ENCODE measurements at regions not wholly inside any gene's neighbourhood (a gene's known extent, or its start where the extent isn't known, plus 50 kb on each side); places are given as distances from the start of the nearest gene placed in this dataset.
A peak's percentile ranks its signal among the peaks of the same experiment; 100 is the strongest.
"Not testable (repeated sequence)": the region's sequence is repeated elsewhere in the genome, so short reads cannot be mapped to it uniquely, and the experiment has no call there.

DNA sequence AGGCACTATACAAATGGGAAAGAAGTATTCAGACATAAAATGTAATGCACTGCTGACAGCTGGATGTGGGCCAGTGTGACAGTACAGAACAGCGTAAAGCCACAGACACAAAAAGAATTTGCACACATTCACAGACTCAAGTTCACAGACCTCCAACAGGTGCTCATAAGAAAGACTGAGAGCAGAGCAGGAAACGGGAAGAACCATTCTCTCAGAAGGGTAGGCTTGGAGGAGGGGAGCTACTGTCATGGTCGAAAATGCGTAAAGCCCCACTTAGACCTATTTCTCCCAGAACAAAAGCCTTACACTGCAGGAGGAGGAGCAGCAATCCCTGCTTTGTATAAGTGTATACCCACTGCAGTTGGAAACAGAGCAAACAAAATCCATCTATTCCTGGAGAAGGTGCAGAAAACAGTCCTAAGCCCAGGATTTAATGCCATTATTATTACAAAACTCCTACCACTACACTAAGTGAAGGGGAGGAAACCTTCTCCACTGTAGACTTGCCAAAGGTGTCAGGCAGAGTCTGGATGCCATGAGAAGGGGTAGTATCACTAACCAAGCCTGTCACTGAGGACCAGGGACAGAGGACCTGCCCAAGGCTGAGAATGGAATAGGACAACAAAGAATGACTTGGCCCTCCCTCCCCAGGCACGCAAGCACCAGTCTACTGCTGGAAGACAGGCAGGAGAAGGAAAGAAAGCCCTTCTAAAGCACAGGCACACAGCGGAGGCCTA lies 103.0 kb upstream of the FAM25C start:
- ATAC-seq; H3K4me1 ChIP-seq; H3K27ac ChIP-seq; intact Hi-C loops (cut with DNase I); H3K36me3 ChIP-seq; H3K27me3 ChIP-seq; H3K9me3 ChIP-seq; DNase-seq; H3K4me3 ChIP-seq: not testable (repeated sequence)

DNA sequence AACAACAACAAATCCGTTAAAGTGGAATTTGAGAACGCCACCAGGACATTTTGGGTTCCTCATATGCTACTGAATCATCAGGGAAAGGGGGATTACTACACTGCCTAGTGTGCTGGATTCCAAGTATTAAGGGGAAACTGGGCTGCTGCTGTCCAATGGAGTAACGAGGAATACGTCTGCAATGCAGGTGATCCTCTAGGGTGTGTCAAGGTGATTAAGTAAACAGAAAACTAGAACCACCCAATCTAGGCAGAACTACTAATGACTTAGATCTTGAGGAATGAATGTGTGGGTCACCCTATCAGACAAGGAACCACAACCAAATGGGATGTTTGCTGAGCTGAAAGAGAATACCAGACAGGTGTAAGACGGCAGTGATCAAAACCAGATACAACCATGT lies 99.3 kb upstream of the FAM25C start:
- H3K36me3 ChIP-seq; H3K4me1 ChIP-seq; H3K4me3 ChIP-seq; ATAC-seq; H3K27ac ChIP-seq; H3K27me3 ChIP-seq; intact Hi-C loops (cut with DNase I); H3K9me3 ChIP-seq; DNase-seq: not testable (repeated sequence)

DNA sequence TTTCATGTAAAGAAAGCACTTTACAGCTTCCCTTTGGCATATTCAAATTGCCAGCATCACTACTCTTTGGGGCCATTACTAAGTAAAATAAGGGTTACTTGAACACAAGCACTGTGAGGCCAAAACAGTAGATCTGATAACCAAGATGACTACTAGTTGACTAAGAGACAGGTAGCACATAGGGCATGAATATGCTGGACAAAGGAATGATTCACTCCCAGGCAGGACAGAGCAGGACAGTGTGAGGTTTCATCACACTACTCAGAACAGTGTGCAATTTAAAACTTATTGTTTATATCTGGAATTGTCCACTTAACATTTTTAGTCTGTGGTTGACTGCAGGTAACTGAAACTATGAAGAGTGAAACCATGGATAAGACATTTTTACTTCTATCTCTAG lies 91.1 kb upstream of the FAM25C start:
- H3K27me3 ChIP-seq; DNase-seq; H3K4me3 ChIP-seq; H3K4me1 ChIP-seq; H3K27ac ChIP-seq; H3K9me3 ChIP-seq; ATAC-seq; intact Hi-C loops (cut with DNase I); H3K36me3 ChIP-seq: not testable (repeated sequence)

DNA sequence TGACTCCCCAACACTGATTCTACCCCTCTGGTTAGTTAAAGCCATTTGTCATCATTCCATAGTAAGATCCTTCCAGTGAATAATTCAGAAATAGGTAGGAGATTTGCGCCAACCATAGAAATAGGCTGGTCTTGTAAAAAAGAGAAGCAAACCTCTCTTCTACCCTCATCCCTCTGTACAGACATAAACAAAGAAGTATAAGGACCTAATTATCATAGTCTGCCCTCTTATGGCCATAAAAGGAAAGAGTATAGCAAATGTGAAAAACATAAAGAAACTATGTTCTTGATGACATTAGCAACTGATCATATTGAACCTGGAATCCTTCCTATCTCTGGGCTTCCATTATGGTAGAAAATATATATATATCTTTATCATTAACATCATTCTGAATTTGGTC lies 88.5 kb upstream of the FAM25C start:
- H3K27ac ChIP-seq; ATAC-seq; DNase-seq; H3K4me1 ChIP-seq; H3K4me3 ChIP-seq; H3K9me3 ChIP-seq; intact Hi-C loops (cut with DNase I); H3K27me3 ChIP-seq; H3K36me3 ChIP-seq: not testable (repeated sequence)

DNA sequence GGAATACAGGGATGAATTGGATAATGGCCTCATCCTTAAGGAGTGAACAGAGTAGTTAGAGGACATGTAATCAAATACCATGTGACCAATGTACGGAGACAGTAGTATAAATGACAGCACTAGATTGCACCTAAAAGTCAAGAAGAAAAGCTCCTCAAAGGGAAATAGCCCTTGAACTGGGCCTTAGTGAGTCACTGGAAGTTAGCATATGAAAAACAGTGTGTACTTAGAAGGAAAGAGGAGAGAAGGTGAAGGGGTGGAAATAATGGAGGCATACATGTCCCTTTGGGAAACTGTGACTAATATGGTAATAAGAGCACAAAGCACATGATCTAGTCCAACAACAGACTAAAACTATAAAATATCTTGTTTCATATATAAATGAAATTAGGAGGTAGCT lies 84.9 kb upstream of the FAM25C start:
- H3K27me3 ChIP-seq; H3K4me1 ChIP-seq; H3K9me3 ChIP-seq; DNase-seq; intact Hi-C loops (cut with DNase I); ATAC-seq; H3K36me3 ChIP-seq; H3K4me3 ChIP-seq; H3K27ac ChIP-seq: not testable (repeated sequence)

DNA sequence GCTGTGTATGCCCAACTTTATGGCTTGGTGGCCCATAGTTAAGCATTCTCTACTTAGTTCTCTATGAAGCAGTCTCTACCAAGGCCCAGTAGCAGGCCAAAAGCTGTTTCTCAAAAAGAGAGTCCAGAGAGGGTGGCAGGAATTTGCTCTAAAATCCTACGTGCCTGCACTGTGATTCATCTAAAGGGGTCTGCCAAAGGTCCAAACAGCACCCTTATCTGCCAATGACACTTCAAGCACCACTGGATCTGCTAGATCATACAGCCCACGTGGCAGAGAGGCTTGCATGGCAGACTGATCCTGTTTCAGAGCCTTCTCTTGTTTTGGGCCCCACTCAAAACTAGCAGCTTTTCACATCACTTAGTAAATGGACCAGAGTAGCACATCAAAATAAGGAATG lies 71.6 kb upstream of the FAM25C start:
- DNase-seq; H3K4me3 ChIP-seq; H3K27ac ChIP-seq; H3K9me3 ChIP-seq; intact Hi-C loops (cut with DNase I); H3K36me3 ChIP-seq; H3K27me3 ChIP-seq; ATAC-seq; H3K4me1 ChIP-seq: not testable (repeated sequence)

DNA sequence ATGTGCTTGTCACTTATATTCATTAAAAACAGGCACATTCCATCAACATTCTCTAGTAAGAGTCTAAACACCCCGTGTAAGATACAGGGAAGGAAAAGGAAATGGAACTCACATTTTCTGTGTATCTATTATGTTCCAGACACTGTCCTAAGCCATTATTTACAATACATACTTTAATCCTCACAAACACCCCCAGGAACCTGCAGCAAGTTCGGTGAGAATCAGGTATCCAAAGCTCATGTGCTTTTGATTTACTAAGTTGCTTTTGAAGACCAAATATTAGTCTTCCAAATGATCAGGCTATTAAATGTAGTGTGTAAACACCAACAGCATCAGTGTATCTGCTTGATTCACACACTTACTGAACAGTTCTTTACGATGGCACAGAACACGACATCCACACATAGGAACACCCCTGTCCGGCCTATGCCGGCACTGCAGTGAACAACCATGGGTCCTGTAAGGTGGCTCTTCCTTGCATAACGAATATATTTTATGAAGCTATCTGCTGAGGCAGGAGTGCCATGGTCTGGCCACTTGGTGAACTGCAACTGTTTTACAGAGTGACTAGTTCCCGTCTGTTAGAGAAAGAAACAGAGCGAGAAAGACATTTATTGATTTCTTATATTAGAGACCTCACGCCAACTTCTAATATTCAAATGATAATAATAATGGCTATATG lies 64.5 kb upstream of the FAM25C start:
- H3K9me3 ChIP-seq; H3K4me3 ChIP-seq; H3K27me3 ChIP-seq; H3K27ac ChIP-seq; DNase-seq; H3K4me1 ChIP-seq; intact Hi-C loops (cut with DNase I); H3K36me3 ChIP-seq: not testable (repeated sequence)
- ATAC-seq = peak; percentile 100

DNA sequence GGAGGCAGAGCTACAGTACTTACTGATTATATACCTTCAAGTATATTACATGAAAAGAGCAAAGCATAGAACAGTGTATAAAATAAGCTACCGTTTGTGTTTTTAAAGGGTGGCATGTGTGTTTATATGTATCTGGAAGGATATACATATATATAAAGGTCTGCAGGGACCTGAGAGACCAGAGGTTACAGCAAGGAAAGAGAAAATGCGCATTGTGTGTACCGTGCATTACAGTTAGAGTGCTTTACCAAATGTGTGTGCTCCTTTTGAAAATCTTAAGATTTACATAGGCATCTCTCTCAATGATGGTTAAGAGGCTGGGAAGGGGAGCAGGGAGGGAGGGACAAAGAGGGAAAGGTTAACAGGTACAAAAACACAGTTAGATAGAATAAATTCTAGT lies 55.8 kb upstream of the FAM25C start:
- intact Hi-C loops (cut with DNase I); ATAC-seq; H3K4me3 ChIP-seq; H3K27ac ChIP-seq; H3K9me3 ChIP-seq; H3K4me1 ChIP-seq; DNase-seq; H3K27me3 ChIP-seq; H3K36me3 ChIP-seq: not testable (repeated sequence)
